Uterus (tissue), 2 donors: ENCODE measurements at regions not wholly inside any gene's neighbourhood (a gene's known extent, or its start where the extent isn't known, plus 50 kb on each side); places are given as distances from the start of the nearest gene placed in this dataset.

Source experiments
- POLR2A ChIP-seq, 2 donors: fragments of 450-650 bp; IDR thresholded peaks; one replicate each; pipeline ENCODE4 v1.6.1; 2016; ENCODE audit warnings: antibody characterized with exemption in 2 of 2, mild to moderate bottlenecking in 1 of 2, moderate library complexity in 1 of 2
- TF ChIP-seq, protein P1 (sequence below), 4 experiments: fragments of 200-600 bp in 2 of 4; fragments of 450-650 bp in 2 of 4; sonication (generic) in 2 of 4; IDR thresholded peaks; one replicate each; pipeline ENCODE4 v1.5.1; 2016 to 2019; ENCODE audit warnings: antibody characterized with exemption in 4 of 4, mild to moderate bottlenecking in 2 of 4, moderate library complexity in 1 of 4

DNA sequence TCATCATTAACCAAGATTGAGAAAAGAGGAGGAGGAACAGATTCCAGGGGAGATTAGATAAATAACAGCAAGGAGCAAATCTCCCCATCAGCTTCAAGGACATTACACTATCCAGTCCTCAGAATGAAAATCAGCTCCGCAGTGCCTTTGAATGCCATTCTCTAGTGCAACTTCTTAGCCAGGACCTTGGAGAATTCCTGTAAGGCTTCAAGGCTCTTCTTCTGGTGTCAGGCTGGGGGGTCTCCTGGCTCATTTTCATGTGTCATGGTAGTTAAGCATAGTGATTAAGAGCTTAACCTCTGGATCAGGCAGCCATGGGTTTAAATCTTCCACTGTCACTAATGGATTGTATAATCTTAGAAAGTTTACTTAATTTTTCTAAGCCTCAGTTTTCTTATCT, 137.3 kb upstream of the CCL2 start:
- TF ChIP-seq, protein P1, sequence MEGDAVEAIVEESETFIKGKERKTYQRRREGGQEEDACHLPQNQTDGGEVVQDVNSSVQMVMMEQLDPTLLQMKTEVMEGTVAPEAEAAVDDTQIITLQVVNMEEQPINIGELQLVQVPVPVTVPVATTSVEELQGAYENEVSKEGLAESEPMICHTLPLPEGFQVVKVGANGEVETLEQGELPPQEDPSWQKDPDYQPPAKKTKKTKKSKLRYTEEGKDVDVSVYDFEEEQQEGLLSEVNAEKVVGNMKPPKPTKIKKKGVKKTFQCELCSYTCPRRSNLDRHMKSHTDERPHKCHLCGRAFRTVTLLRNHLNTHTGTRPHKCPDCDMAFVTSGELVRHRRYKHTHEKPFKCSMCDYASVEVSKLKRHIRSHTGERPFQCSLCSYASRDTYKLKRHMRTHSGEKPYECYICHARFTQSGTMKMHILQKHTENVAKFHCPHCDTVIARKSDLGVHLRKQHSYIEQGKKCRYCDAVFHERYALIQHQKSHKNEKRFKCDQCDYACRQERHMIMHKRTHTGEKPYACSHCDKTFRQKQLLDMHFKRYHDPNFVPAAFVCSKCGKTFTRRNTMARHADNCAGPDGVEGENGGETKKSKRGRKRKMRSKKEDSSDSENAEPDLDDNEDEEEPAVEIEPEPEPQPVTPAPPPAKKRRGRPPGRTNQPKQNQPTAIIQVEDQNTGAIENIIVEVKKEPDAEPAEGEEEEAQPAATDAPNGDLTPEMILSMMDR (IDR thresholded peaks at IDR 0.05), result no peak
- TF ChIP-seq POLR2A (IDR thresholded peaks at IDR 0.05), result no peak
